ENCODE measurements at regions not wholly inside any gene's neighbourhood (a gene's known extent, or its start where the extent isn't known, plus 50 kb on each side); places are given as distances from the start of the nearest gene placed in this dataset.

GRCh38 chr10:90602862-90603610, 254.8 kb downstream of the HTR7 start:
- no peak overlapping the region for H3K27ac Mint-ChIP-seq
- H3K4me3 Mint-ChIP-seq, result no peak overlapping the region
- no peaks in the 10 kb centered on the region for H3K4me1 Mint-ChIP-seq (ENCODE audit: low read depth)
- H3K27me3 Mint-ChIP-seq (ENCODE audit: insufficient read depth), result no peaks in the 10 kb centered on the region
- intact Hi-C loops (cut with micrococcal nuclease), result no loop called here
- no peak for DNase-seq (ENCODE audit: low spot score)
- no peaks in the 10 kb centered on the region for H3K36me3 Mint-ChIP-seq (ENCODE audit: low read depth)
- no peaks in the 10 kb centered on the region for H3K9me3 Mint-ChIP-seq

- no peak overlapping the region for H3K4me3 Mint-ChIP-seq
- no peaks in the 10 kb centered on the region for H3K4me1 Mint-ChIP-seq (ENCODE audit: low read depth)
- intact Hi-C loops (cut with micrococcal nuclease), result no loop called here
- no peaks in the 10 kb centered on the region for H3K9me3 Mint-ChIP-seq
- H3K27ac Mint-ChIP-seq, result no peak overlapping the region
- no peak for DNase-seq (ENCODE audit: low spot score)
- no peaks in the 10 kb centered on the region for H3K36me3 Mint-ChIP-seq (ENCODE audit: low read depth)
- H3K27me3 Mint-ChIP-seq (ENCODE audit: insufficient read depth), result no peaks in the 10 kb centered on the region
These were observed 253.2 kb downstream of the HTR7 start for GRCh38 chr10:90604636-90605035.

DNA sequence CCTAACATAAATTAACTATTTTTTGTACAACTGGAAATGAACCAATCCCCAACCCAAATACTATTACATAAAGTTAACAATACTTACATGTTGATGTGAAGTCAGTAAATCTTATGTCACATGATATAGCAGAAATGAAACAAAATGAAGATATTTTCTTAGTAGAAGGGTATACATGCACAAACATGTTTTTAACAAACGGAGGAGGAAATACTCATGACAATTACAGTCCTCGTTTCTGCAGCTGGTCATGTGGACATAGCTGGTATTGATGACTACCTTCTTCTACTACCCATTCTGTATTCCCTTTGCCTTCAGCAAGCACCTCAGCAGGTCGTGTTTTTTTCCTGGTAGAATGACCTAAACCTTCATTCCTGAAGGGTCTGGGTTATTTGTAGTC, 252.3 kb downstream of the HTR7 start:
- no peak for DNase-seq (ENCODE audit: low spot score)
- no peaks in the 10 kb centered on the region for H3K36me3 Mint-ChIP-seq (ENCODE audit: low read depth)
- no peaks in the 10 kb centered on the region for H3K9me3 Mint-ChIP-seq
- H3K4me1 Mint-ChIP-seq (ENCODE audit: low read depth), result no peaks in the 10 kb centered on the region
- no peaks in the 10 kb centered on the region for H3K27me3 Mint-ChIP-seq (ENCODE audit: insufficient read depth)
- no peak overlapping the region for H3K4me3 Mint-ChIP-seq
- no peak overlapping the region for H3K27ac Mint-ChIP-seq
- intact Hi-C loops (cut with micrococcal nuclease), result no loop called here

DNA sequence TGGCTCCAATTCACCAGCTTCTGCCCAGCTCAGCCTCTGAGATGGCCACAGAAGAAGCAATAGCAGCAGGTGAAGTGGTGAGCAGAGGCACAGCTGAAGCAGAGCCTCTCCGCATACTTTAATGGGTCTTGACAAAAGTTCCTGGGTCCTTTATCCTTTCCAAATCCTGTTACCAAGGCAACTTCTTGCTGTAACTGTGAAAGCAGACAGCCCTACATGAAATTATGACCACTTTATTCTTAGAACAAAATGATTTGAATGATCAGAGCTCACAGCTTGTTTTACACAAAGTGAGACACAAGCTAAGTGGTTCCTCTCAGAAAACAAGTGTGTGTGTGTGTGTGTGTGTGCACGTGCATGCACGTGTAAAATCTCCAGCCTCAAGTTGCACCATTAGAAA, 245.6 kb downstream of the HTR7 start:
- no peaks in the 10 kb centered on the region for H3K36me3 Mint-ChIP-seq (ENCODE audit: low read depth)
- no peaks in the 10 kb centered on the region for H3K4me1 Mint-ChIP-seq (ENCODE audit: low read depth)
- no peak overlapping the region for H3K4me3 Mint-ChIP-seq
- no peak for DNase-seq (ENCODE audit: low spot score)
- H3K27ac Mint-ChIP-seq, result no peak overlapping the region
- H3K27me3 Mint-ChIP-seq (ENCODE audit: insufficient read depth), result no peaks in the 10 kb centered on the region
- intact Hi-C loops (cut with micrococcal nuclease), result no loop called here
- H3K9me3 Mint-ChIP-seq, result no peaks in the 10 kb centered on the region

- Mint-ChIP-seq H3K27ac (no peak overlapping the region), H3K36me3 (ENCODE audit: low read depth) (no peaks in the 10 kb centered on the region), H3K4me1 (ENCODE audit: low read depth) (no peaks in the 10 kb centered on the region), H3K27me3 (ENCODE audit: insufficient read depth) (no peaks in the 10 kb centered on the region), H3K4me3 (no peak overlapping the region), H3K9me3 (no peaks in the 10 kb centered on the region)
- intact Hi-C loops (cut with micrococcal nuclease), result no loop called here
- DNase-seq (ENCODE audit: low spot score), result no peak
These were observed 243.2 kb downstream of the HTR7 start for GRCh38 chr10:90614631-90615030.

- intact Hi-C loops (cut with micrococcal nuclease), result no loop called here
- Mint-ChIP-seq H3K9me3 (no peaks in the 10 kb centered on the region), H3K4me3 (no peak overlapping the region), H3K27me3 (ENCODE audit: insufficient read depth) (peaks cover 2% of the 10 kb centered on the region), H3K36me3 (ENCODE audit: low read depth) (no peaks in the 10 kb centered on the region), H3K4me1 (ENCODE audit: low read depth) (no peaks in the 10 kb centered on the region), H3K27ac (no peak overlapping the region)
- DNase-seq (ENCODE audit: low spot score), result no peak
These were observed 236.3 kb downstream of the HTR7 start for GRCh38 chr10:90621577-90621976.

- intact Hi-C loops (cut with micrococcal nuclease), result no loop called here
- Mint-ChIP-seq H3K4me3 (no peak overlapping the region), H3K27me3 (ENCODE audit: insufficient read depth) (no peaks in the 10 kb centered on the region), H3K9me3 (no peaks in the 10 kb centered on the region), H3K4me1 (ENCODE audit: low read depth) (no peaks in the 10 kb centered on the region), H3K36me3 (ENCODE audit: low read depth) (no peaks in the 10 kb centered on the region), H3K27ac (no peak overlapping the region)
- DNase-seq (ENCODE audit: low spot score), result no peak
These were observed 222.6 kb downstream of the HTR7 start for GRCh38 chr10:90635111-90635765.

- intact Hi-C loops (cut with micrococcal nuclease), result no loop called here
- Mint-ChIP-seq H3K27ac (no peak overlapping the region), H3K4me3 (no peak overlapping the region), H3K36me3 (ENCODE audit: low read depth) (no peaks in the 10 kb centered on the region), H3K27me3 (ENCODE audit: insufficient read depth) (no peaks in the 10 kb centered on the region), H3K4me1 (ENCODE audit: low read depth) (no peaks in the 10 kb centered on the region), H3K9me3 (no peaks in the 10 kb centered on the region)
- no peak for DNase-seq (ENCODE audit: low spot score)
These were observed 217.1 kb downstream of the HTR7 start for GRCh38 chr10:90640756-90641155.

DNA sequence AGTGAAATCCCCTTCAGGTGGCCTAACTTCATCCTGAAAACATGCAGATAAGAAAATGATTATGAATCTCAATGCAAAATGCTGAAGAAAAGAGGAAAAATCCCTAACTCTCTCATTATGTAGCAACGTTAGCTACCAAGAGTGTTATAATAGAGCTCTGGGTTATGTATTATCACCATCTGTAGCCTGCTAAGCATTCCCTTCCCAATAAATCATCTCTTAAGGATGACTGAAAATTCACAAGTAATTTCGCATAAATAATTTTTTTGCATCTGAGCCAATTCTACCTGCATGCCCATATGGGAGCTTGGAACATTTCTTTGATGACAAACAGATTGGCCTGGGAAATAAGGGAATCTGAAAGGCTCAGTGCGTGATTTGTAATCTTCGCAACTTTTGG, 216.1 kb downstream of the HTR7 start:
- Mint-ChIP-seq H3K9me3 (no peaks in the 10 kb centered on the region), H3K36me3 (ENCODE audit: low read depth) (no peaks in the 10 kb centered on the region), H3K27me3 (ENCODE audit: insufficient read depth) (no peaks in the 10 kb centered on the region), H3K27ac (no peak overlapping the region), H3K4me3 (no peak overlapping the region), H3K4me1 (ENCODE audit: low read depth) (no peaks in the 10 kb centered on the region)
- DNase-seq (ENCODE audit: low spot score), result no peak
- intact Hi-C loops (cut with micrococcal nuclease), result no loop called here

GRCh38 chr10:90642136-90642535, 215.7 kb downstream of the HTR7 start:
- Mint-ChIP-seq H3K27me3 (ENCODE audit: insufficient read depth) (no peaks in the 10 kb centered on the region), H3K4me3 (no peak overlapping the region), H3K4me1 (ENCODE audit: low read depth) (no peaks in the 10 kb centered on the region), H3K9me3 (no peaks in the 10 kb centered on the region), H3K36me3 (ENCODE audit: low read depth) (no peaks in the 10 kb centered on the region), H3K27ac (no peak overlapping the region)
- intact Hi-C loops (cut with micrococcal nuclease), result no loop called here
- no peak for DNase-seq (ENCODE audit: low spot score)

GRCh38 chr10:90642650-90643049, 215.2 kb downstream of the HTR7 start:
- no peak for DNase-seq (ENCODE audit: low spot score)
- no peaks in the 10 kb centered on the region for H3K4me1 Mint-ChIP-seq (ENCODE audit: low read depth)
- intact Hi-C loops (cut with micrococcal nuclease), result no loop called here

GRCh38 chr10:90644165-90644564, 213.7 kb downstream of the HTR7 start:
- Mint-ChIP-seq H3K36me3 (ENCODE audit: low read depth) (no peaks in the 10 kb centered on the region), H3K9me3 (no peaks in the 10 kb centered on the region), H3K27ac (no peak overlapping the region), H3K27me3 (ENCODE audit: insufficient read depth) (no peaks in the 10 kb centered on the region), H3K4me3 (no peak overlapping the region), H3K4me1 (ENCODE audit: low read depth) (no peaks in the 10 kb centered on the region)
- no peak for DNase-seq (ENCODE audit: low spot score)
- intact Hi-C loops (cut with micrococcal nuclease), result no loop called here

More at GRCh38 chr10:90642650-90643049, 215.2 kb downstream of the HTR7 start:
- H3K9me3 Mint-ChIP-seq, result no peaks in the 10 kb centered on the region
- H3K4me3 Mint-ChIP-seq, result no peak overlapping the region
- H3K27me3 Mint-ChIP-seq (ENCODE audit: insufficient read depth), result no peaks in the 10 kb centered on the region
- no peaks in the 10 kb centered on the region for H3K36me3 Mint-ChIP-seq (ENCODE audit: low read depth)
- H3K27ac Mint-ChIP-seq, result no peak overlapping the region

DNA sequence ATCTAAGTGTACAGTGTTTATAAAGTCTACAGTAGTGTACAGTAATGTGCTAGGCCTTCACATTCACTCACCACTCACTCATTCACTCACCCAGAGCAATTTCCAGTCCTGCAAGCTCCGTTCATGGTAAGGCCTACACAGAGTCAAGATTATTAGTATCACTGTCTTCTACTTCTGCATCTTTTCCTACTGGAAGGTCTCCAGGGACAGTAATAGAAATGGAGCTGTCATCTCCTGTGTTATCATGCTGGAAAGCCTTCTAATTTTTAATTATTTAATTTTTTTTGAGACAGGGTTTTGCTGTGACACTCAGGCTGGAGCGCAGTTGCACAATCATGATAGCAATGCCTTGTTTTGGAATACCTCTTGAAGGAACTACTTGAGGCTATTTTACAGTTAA, 207.0 kb downstream of the HTR7 start:
- Mint-ChIP-seq H3K9me3 (peaks cover 7% of the 10 kb centered on the region), H3K36me3 (ENCODE audit: low read depth) (no peaks in the 10 kb centered on the region)

More for the DNA sequence above, 207.0 kb downstream of the HTR7 start:
- intact Hi-C loops (cut with micrococcal nuclease), result no loop called here
- no peak overlapping the region for H3K4me3 Mint-ChIP-seq
- no peak overlapping the region for H3K27ac Mint-ChIP-seq
- H3K27me3 Mint-ChIP-seq (ENCODE audit: insufficient read depth), result no peaks in the 10 kb centered on the region
- DNase-seq (ENCODE audit: low spot score), result no peak
- no peaks in the 10 kb centered on the region for H3K4me1 Mint-ChIP-seq (ENCODE audit: low read depth)
